ENCODE measurements at regions not wholly inside any gene's neighbourhood (a gene's known extent, or its start where the extent isn't known, plus 50 kb on each side); places are given as distances from the start of the nearest gene placed in this dataset.

DNA sequence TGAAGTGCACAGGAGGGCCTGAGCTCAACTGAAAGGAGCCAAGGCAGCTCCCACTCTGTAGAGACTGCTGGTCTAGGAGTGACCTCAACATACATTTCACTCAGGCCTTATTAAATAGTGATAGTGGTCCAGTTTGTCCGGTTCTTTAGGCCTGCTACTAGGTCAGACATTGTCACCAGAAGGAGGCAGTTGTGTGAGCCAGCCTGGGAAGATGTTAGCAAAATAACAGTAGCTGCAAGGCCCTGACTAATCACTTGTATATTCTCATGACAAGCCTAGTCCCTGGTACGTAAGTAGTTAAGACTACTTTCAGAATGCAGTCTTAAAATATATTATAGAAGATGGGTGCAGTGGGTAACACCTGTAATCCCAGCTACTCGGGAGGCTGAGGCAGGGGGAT lies 264.0 kb upstream of the CAMK1G start:
- DNase-seq, result no peak

GRCh38 chr1:209323743-209324142 lies 259.8 kb upstream of the CAMK1G start:
- no peak for DNase-seq

DNA sequence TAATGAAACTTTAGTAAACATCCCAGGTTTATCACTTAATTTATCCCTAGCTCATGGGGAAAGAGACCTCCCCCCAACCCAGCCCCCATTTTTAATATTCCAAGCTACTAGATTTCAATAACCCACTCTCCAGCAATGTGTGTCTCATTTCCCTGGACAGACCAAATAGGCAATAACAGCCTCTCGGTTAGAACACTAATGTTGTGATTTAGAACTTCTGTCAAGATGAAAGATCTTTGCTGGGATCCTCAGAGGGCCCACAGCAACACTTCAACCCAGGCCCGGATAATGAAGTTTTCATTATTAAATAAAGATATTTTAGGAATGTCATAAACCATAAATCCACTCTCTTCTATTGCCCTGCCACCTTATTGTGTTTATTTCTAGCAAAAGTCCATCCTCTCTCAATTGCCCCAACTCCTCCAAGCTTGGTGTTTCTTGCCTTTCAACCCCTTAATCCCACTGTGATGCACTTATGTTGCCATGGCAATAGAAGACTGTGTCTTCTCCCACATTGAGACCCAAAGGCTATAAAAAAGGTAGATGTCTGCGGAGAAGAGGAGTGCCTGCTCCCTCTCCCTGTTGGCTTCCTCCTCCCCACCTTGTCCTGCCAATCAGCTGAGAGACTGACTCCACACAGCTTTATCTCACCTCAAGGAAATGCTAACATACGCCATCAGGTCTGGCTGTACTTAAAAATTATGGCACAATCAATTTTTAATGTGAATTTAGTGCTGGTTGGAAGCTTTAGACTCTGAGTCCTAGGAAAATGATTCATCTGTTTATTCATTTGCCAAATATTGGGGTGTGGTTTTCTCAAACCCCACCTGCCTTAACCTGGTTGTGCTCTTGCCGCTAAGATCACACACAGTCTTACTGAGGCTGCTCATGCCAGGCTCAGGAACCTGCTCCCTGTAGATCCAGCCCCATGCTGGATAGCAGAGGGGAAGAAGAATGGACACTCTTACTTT lies 258.3 kb upstream of the CAMK1G start:
- DNase-seq, result no peak

- DNase-seq, result no peak
These were observed 257.4 kb upstream of the CAMK1G start for GRCh38 chr1:209326076-209326475.

- no peak for DNase-seq
These were observed 256.7 kb upstream of the CAMK1G start for GRCh38 chr1:209326831-209327230.

- no peak for DNase-seq
These were observed 255.3 kb upstream of the CAMK1G start for GRCh38 chr1:209328196-209328595.

- DNase-seq, result no peak
These were observed 248.3 kb upstream of the CAMK1G start for GRCh38 chr1:209335178-209335577.

GRCh38 chr1:209341146-209341545 lies 242.4 kb upstream of the CAMK1G start:
- DNase-seq, result no peak

GRCh38 chr1:209341673-209342420 lies 241.7 kb upstream of the CAMK1G start:
- no peak for DNase-seq

DNA sequence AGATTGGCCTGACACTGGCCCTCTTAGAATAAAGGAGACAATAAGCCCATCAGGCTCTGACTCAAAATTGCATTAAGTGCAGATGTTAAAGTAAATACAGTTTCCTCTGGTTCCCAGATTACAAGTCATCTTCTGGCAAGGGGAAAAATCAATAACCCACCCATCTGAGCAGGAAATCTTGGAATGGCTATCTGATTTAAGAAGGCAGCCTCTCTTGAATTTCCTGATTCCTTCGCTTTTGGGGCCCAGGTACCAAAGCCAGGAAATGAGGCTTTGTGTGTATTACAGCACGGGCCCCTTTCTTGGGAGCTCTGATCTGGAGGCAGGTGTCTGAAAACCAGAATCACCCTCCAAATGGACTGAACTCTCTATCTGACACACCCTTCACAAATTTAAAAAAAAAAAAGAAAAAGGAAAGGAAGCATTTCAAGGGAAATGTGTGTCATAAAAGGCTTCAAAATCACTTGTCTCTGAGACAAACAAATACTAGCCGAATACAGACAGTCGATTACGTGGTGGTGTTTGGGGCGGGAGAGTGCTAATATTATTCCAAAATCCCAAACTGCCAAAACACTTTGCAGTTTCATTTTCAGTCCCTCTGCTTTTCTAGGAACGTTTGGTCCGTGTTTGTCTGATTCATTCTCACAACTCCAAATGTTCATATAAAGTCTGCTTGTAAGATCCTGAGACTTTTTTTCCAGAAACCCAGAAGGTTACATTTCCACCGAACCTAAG lies 240.9 kb upstream of the CAMK1G start:
- no peak for DNase-seq

DNA sequence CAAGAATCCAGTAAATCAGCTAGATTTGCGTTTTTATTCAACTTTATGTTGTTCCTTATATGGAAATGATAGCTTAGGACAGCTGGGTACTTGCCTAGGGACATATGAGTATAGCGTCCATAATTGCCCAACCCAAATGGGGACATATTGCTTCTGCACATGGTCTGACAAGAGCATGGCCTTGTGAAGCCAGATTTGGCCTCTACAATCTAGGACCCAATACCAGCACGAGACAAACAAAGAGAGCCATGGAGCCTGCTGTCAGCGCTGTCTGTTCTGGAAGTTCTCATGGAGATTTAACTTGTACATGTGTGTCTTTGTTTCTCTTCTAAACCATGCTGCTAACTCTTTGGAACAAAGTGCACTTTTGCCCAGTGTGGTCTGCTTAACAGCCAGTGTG lies 240.0 kb upstream of the CAMK1G start:
- no peak for DNase-seq

DNA sequence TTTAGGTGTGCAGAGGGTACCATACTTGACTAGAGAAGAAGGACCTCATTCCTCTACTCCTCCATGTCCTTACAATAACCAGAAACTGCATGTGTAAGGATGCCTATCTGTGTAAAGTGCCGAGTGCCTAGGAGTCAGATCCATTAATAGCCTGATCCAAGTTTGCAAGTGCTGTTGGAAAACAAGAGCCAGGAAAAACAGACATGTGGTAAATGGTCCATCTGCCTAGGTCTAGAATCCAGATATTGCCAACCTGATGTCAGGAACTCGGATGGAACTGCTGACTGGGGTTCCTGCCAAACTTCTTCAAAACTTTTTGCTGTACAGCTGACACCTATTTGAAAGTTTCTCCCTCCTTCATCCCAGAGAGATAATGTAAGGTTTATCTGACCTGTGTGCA lies 239.4 kb upstream of the CAMK1G start:
- no peak for DNase-seq

DNA sequence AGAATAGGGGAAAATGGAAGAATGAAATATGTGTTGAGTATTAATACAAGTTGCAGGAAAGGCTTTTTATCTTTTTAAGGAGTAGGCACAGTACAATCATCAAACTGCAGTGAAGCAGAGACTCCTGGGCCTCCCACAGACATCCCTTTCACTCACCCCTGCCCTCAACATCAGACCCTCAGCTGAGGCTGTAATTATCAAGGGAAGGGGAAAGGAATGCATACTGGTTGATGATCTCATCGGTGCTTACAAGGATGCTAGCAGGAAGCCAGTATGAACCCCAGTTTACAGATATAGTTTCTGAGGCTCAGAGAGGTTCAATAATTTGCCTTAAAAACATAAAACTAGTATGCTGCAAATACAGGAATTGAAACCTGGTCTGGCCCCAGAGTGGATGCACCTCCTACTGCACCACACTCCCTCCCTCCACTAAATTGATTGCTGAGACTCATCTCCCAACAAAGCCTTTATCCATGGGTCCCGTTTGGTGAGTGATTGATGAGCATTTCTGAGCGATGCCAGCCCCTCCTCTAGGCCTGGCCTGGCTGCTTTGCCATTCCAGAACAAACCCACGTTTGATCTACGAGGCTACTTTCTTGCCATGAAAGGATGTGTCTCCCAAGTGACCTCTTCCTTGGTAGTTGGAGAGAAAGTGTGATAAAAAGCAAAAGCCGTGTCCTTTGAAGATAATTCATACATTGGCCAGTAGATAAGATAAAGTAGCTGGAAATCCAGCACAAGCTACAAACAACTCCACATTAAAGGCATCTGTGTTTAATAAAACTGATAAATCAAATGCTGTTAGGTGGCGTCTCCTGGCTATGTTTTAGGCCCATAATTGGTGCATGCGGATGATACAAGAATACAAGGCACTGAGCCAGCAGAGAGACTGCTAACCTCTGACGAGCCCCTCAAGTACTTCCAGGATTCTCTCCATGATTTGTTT lies 233.9 kb upstream of the CAMK1G start:
- DNase-seq, result peak; percentile 20

- DNase-seq, result no peak
These were observed 230.5 kb upstream of the CAMK1G start for GRCh38 chr1:209353053-209353452.

DNA sequence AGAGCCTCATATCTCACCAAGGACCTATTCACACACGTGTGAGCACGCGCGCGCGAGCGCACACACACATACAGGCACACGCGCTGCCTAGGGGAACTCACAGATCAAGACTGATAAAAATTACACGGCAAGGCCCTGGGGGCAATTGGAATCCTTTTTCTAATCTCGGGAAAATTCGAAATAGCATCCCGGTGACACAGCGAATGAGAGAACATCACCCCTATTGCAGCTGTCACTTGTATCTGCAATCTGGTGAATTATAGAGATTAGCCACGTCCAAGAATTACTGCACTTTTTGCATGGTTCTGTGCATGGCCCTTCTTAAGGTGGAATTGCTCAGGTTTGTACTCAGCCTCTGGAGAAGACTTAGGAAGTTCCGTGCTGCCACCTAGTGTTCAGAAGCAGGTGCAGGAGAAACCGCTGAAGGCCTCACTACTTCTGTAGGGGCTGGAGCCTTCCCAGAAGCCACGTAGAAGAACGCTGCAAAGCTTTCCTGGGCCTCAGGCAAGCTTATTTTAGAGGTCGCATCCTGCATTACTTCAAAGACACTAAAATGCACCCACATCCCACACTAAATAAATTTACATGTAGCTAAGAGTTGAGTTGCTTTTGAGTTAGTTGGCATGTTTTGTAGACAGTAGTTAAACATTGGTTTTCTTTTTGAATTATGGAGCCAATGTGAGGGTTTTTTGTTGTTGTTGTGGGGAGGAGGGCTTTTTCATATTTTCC lies 229.2 kb upstream of the CAMK1G start:
- DNase-seq, result peak; percentile 64

GRCh38 chr1:209354840-209355165 lies 228.7 kb upstream of the CAMK1G start:
- DNase-seq, result no peak

GRCh38 chr1:209355415-209355814 lies 228.1 kb upstream of the CAMK1G start:
- no peak for DNase-seq

DNA sequence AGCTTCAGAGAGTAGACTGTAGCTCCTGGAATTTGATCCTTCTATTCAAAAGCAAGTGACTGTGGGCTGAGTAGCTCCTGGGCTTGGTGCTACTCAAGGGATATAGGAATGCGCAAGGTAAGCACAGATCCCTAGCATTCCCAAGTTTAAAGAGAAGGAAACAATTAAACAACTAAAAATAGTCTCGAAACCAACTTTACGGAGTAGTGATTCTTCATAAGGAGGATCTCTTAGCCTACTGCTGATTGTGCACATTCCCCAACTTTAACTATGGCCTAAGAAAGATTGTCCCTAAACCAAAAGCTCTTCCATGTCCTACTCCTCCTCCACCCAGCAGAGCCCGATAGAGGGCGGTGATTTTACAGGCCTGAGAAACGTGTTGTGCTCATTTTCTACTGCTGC lies 226.5 kb upstream of the CAMK1G start:
- no peak for DNase-seq

DNA sequence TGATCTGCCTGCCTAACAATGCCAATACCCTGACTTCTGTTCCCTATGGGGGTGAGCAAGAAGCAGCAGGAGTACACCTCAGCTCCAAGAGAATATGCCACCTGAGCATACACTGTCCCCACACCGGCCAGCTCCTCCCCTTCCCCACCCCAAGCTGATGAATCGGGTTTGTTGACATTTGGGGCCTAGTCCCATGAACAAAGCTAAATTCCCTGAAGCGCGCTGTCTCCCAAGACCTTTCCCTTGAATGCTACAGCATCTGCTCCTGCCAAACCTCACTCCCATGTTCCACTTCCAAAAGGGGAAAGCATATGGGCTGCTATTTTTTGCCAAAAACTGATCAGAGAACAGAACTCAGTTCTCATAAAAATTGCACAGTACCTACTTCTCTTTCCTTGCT lies 220.4 kb upstream of the CAMK1G start:
- DNase-seq, result no peak

DNA sequence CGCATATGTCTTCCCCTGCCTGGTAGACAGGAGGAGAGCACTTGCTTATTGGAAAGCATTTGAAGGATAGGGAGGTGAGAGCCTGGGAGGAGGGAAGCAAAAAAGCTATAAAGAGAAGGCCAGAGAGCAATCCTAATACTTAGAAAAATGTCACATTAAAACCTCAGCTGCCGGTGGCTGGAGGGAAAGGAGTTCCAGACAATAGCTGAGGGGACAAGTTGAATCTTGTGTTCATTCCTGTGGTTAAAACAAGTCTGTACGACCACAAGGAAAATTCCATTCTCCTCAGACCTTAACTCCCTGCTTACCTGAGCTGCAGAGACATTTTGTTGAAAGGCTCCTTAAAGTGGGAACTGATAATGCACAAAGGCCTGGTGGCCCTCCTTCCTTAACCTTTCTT lies 218.8 kb upstream of the CAMK1G start:
- DNase-seq, result no peak

DNA sequence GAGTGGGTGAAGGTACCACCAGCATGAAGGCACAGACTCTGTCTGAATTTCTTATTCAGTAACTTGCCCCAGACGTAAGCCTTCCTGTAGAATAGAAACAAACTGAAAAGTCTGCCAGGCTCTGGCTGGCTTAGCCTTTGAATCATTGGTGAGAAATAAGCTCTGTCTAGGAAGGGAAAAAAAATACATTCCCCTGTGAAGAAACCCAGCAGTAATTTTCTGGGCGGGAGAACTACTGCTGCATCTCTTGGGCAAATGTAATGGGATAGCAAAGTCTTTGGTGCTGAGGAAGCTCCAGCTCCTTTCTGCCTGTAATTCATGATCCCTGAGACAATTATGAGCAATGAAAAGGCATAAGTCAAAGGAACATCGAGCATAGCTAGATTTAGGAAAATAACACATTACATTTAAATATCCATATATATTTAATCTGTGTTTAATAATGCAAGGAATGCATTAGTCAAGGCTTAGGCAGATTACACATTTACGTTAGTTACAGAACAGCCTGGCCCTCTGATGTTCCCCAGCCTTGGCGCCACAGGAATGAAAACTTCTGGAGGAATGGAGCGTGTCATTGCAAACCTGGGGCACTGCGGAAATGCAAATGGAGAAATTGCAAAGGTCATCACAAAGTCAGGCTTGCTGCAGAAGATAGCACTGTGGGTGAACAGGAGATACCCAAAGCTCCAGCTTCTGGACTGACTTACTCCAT lies 216.3 kb upstream of the CAMK1G start:
- no peak for DNase-seq

Measured in MV-4-11 (cell line).